ENCODE measurements at regions not wholly inside any gene's neighbourhood (a gene's known extent, or its start where the extent isn't known, plus 50 kb on each side); places are given as distances from the start of the nearest gene placed in this dataset.
"Not testable (repeated sequence)": the region's sequence is repeated elsewhere in the genome, so short reads cannot be mapped to it uniquely, and the experiment has no call there.

DNA sequence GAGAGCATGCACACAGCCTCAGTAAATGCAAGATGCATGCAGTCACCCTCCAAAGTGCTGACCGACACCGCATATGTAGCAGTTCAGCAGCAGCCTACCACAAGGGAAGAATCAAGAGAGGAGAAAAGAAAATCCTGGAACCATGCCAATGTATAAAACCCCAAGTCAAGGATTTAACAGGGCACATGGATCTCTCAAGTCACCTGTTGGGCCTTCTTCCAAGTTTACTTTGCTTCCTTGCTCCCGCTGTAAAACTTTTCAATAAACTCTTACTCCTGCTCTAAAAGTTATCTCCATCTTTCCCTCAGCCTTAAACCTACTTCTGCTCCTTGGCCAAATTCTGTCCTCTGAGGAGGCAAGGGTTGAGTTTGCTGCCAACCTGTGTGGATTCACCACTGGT lies 147.8 kb upstream of the MAP2 start:
- Mint-ChIP-seq H3K27me3 (ENCODE audit: insufficient read depth) (no peaks in the 10 kb centered on the region; the same call in none of the 2 replicates), H3K4me3 (no peak overlapping the region), H3K27ac (no peak overlapping the region), H3K9me3 (peaks cover 44% of the 10 kb centered on the region), H3K36me3 (ENCODE audit: low read depth) (peaks cover 8% of the 10 kb centered on the region), H3K4me1 (ENCODE audit: low read depth) (no peaks in the 10 kb centered on the region)
- DNase-seq = no peak
- TF ChIP-seq, protein P1, sequence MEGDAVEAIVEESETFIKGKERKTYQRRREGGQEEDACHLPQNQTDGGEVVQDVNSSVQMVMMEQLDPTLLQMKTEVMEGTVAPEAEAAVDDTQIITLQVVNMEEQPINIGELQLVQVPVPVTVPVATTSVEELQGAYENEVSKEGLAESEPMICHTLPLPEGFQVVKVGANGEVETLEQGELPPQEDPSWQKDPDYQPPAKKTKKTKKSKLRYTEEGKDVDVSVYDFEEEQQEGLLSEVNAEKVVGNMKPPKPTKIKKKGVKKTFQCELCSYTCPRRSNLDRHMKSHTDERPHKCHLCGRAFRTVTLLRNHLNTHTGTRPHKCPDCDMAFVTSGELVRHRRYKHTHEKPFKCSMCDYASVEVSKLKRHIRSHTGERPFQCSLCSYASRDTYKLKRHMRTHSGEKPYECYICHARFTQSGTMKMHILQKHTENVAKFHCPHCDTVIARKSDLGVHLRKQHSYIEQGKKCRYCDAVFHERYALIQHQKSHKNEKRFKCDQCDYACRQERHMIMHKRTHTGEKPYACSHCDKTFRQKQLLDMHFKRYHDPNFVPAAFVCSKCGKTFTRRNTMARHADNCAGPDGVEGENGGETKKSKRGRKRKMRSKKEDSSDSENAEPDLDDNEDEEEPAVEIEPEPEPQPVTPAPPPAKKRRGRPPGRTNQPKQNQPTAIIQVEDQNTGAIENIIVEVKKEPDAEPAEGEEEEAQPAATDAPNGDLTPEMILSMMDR (IDR thresholded peaks at IDR 0.05) = no peak

GRCh38 chr2:209277444-209277843 lies 146.4 kb upstream of the MAP2 start:
- Mint-ChIP-seq H3K27me3 (ENCODE audit: insufficient read depth) (no peaks in the 10 kb centered on the region; the same call in none of the 2 replicates), H3K36me3 (ENCODE audit: low read depth) (peaks cover 8% of the 10 kb centered on the region), H3K9me3 (peaks cover 42% of the 10 kb centered on the region), H3K4me3 (no peak overlapping the region), H3K27ac (no peak overlapping the region), H3K4me1 (ENCODE audit: low read depth) (no peaks in the 10 kb centered on the region)
- DNase-seq = no peak
- TF ChIP-seq, protein P1 (IDR thresholded peaks at IDR 0.05) = no peak

GRCh38 chr2:209298601-209299000 lies 125.2 kb upstream of the MAP2 start:
- H3K9me3 Mint-ChIP-seq = peaks cover 16% of the 10 kb centered on the region; the same call in 1 of the 2 replicates
- H3K27me3 Mint-ChIP-seq (ENCODE audit: insufficient read depth) = peaks cover 5% of the 10 kb centered on the region
- H3K4me1 Mint-ChIP-seq (ENCODE audit: low read depth) = no peaks in the 10 kb centered on the region
- no peak for DNase-seq
- H3K36me3 Mint-ChIP-seq (ENCODE audit: low read depth) = no peaks in the 10 kb centered on the region
- TF ChIP-seq, protein P1 (IDR thresholded peaks at IDR 0.05) = no peak
- no peak overlapping the region for H3K27ac Mint-ChIP-seq
- H3K4me3 Mint-ChIP-seq = no peak overlapping the region

DNA sequence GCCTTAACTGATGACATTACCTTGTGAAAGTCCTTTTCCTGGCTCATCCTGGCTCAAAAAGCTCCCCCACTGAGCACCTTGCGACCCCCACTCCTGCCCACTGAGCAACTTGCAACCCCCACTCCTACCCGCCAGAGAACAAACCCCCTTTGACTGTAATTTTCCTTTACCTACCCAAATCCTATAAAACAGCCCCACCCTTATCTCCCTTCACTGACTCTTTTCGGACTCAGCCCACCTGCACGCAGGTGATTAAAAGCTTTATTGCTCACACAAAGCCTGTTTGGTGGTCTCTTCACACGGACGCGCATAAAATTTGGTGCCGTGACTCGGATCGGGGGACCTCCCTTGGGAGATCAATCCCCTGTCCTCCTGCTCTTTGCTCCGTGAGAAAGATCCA lies 124.4 kb upstream of the MAP2 start:
- not testable (repeated sequence) for DNase-seq

GRCh38 chr2:209300766-209301165 lies 123.1 kb upstream of the MAP2 start:
- H3K27me3 Mint-ChIP-seq (ENCODE audit: insufficient read depth); H3K4me3 Mint-ChIP-seq; H3K4me1 Mint-ChIP-seq (ENCODE audit: low read depth); DNase-seq; H3K27ac Mint-ChIP-seq; H3K36me3 Mint-ChIP-seq (ENCODE audit: low read depth): not testable (repeated sequence)
- H3K9me3 Mint-ChIP-seq = peaks cover 16% of the 10 kb centered on the region; the same call in 1 of the 2 replicates

More for the DNA sequence above, 124.4 kb upstream of the MAP2 start:
- not testable (repeated sequence) for H3K27ac Mint-ChIP-seq; H3K27me3 Mint-ChIP-seq (ENCODE audit: insufficient read depth); H3K4me1 Mint-ChIP-seq (ENCODE audit: low read depth); H3K36me3 Mint-ChIP-seq (ENCODE audit: low read depth); H3K4me3 Mint-ChIP-seq
- peaks cover 16% of the 10 kb centered on the region; the same call in 1 of the 2 replicates for H3K9me3 Mint-ChIP-seq

DNA sequence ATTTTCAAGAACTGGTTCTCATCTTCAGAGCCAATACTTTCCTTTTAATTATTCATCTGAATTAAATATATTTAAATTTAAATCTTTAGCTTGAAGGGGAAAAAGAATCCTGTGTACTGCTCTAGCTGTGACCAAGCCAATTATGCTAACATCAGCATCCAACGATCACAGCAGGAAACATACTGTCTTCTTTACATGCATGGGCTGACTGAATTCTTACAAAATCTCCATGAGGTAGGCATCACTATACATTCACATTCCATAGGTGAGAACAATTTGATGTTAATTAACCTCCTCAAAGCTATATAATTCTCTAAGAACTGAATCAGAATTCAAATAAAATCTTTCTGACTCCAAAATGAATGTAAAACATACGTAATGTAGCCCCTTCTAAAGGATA lies 118.8 kb upstream of the MAP2 start:
- Mint-ChIP-seq H3K9me3 (peaks cover 11% of the 10 kb centered on the region; the same call in 1 of the 2 replicates), H3K36me3 (ENCODE audit: low read depth) (no peaks in the 10 kb centered on the region), H3K4me1 (ENCODE audit: low read depth) (no peaks in the 10 kb centered on the region), H3K4me3 (no peak overlapping the region), H3K27me3 (ENCODE audit: insufficient read depth) (peaks cover 5% of the 10 kb centered on the region), H3K27ac (no peak overlapping the region)
- TF ChIP-seq, protein P1 (IDR thresholded peaks at IDR 0.05) = no peak
- no peak for DNase-seq

DNA sequence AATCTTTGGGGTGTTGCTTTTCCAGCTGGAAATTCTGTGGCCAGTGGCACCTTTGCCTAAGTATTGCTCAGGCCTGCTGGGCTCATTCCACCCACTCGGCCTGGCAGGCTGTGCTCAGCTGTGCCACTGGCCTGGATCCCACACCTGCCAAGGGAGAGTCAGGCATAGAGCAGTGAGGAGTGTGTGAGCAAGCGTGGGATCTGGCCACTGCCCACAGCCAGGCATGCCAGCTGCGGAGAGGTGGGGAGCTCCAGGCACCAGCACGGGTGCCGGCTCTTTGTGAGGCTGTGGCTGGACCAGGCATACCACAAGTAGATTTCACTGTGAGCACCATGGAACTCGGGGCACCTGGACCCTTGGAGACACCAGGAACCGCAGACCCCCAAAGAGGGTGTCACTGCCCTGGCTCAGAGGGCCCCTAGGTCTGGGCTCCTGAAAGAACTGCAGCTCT lies 118.1 kb upstream of the MAP2 start:
- H3K27ac Mint-ChIP-seq = no peak overlapping the region
- DNase-seq = no peak
- H3K4me1 Mint-ChIP-seq (ENCODE audit: low read depth) = no peaks in the 10 kb centered on the region
- no peak overlapping the region for H3K4me3 Mint-ChIP-seq
- TF ChIP-seq, protein P1 (IDR thresholded peaks at IDR 0.05) = no peak
- H3K9me3 Mint-ChIP-seq = peaks cover 4% of the 10 kb centered on the region; the same call in 1 of the 2 replicates
- no peaks in the 10 kb centered on the region for H3K36me3 Mint-ChIP-seq (ENCODE audit: low read depth)
- H3K27me3 Mint-ChIP-seq (ENCODE audit: insufficient read depth) = peaks cover 5% of the 10 kb centered on the region
